Uterus (tissue), 3 donors: ENCODE measurements at regions not wholly inside any gene's neighbourhood (a gene's known extent, or its start where the extent isn't known, plus 50 kb on each side); places are given as distances from the start of the nearest gene placed in this dataset.

Source experiments
- DNase-seq, 2 donors: peaks; one replicate each; pipeline ENCODE4 v3.0.0-alpha.2; 2019 to 2020
- H3K27ac ChIP-seq, 2 donors: fragments of 200-600 bp; sonication (generic); 1 replicate in 1 of 2; 2 replicates in 1 of 2; pipeline ENCODE4 v1.5.1; 2016 to 2018
- H3K27me3 ChIP-seq, 2 donors: fragments of 200-600 bp; sonication (generic); one replicate each; pipeline ENCODE4 v1.5.1; 2018 to 2019; ENCODE audit warnings: control low read depth in 1 of 2
- H3K36me3 ChIP-seq, 2 donors: fragments of 200-600 bp; sonication (generic); one replicate each; pipeline ENCODE4 v1.5.1; 2019; ENCODE audit warnings: control low read depth in 1 of 2
- H3K4me1 ChIP-seq, 2 donors: fragments of 200-600 bp; sonication (generic); one replicate each; pipeline ENCODE4 v1.5.1; 2018 to 2019; ENCODE audit warnings: control low read depth in 1 of 2
- H3K4me3 ChIP-seq, 2 donors: fragments of 200-600 bp; sonication (generic); 1 replicate in 1 of 2; 2 replicates in 1 of 2; pipeline ENCODE4 v1.5.1; 2018 to 2019; ENCODE audit warnings: mild to moderate bottlenecking in 1 of 2
- H3K9me3 ChIP-seq, 2 donors: fragments of 200-600 bp; sonication (generic); one replicate each; pipeline ENCODE4 v1.5.1; 2019; ENCODE audit warnings: control low read depth in 1 of 2
- POLR2A ChIP-seq, 2 donors: fragments of 450-650 bp; IDR thresholded peaks; one replicate each; pipeline ENCODE4 v1.6.1; 2016; ENCODE audit warnings: antibody characterized with exemption in 2 of 2, mild to moderate bottlenecking in 1 of 2, moderate library complexity in 1 of 2
- intact Hi-C: fragments of 100-400 bp; cut with DNase I; formaldehyde crosslinking; loops from one replicate; pipeline ENCODE4 v1.15.1; 2023; ENCODE audit warnings: low total_unique reads
- TF ChIP-seq, protein P1 (sequence below), 4 experiments: fragments of 200-600 bp in 2 of 4; fragments of 450-650 bp in 2 of 4; sonication (generic) in 2 of 4; IDR thresholded peaks; one replicate each; pipeline ENCODE4 v1.5.1; 2016 to 2019; ENCODE audit warnings: antibody characterized with exemption in 4 of 4, mild to moderate bottlenecking in 2 of 4, moderate library complexity in 1 of 4
- donor health status: DM: yes; HTN: yes; CAD: no.

DNA sequence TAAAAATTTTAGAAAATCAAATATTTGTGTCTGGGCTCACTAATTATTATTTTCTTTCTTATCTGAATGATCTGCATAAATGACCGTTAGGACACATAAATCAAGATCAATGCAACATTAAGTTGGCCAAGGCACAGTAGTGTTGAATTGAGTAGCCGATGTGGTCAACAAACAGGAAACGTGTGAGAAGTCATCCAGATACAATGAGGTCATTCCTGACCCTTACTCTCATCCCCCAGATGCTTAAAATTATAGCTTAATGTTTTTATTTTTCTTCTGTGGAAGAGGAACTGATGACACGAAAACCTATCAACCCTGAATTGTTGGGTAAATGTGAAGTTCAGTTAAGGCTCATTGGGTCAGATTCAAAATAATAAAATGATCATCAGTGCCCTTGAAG is 222.9 kb downstream of the RFC3 start:
- no peaks in the 10 kb centered on the region for H3K9me3 ChIP-seq
- no peaks in the 10 kb centered on the region for H3K27me3 ChIP-seq
- no peaks in the 10 kb centered on the region for H3K4me1 ChIP-seq
- no peak overlapping the region for H3K4me3 ChIP-seq
- DNase-seq = no peak
- no peak overlapping the region for H3K27ac ChIP-seq
- intact Hi-C loops = no loop called here
- no peaks in the 10 kb centered on the region for H3K36me3 ChIP-seq
- TF ChIP-seq POLR2A (IDR thresholded peaks at IDR 0.05) = no peak
- TF ChIP-seq, protein P1, sequence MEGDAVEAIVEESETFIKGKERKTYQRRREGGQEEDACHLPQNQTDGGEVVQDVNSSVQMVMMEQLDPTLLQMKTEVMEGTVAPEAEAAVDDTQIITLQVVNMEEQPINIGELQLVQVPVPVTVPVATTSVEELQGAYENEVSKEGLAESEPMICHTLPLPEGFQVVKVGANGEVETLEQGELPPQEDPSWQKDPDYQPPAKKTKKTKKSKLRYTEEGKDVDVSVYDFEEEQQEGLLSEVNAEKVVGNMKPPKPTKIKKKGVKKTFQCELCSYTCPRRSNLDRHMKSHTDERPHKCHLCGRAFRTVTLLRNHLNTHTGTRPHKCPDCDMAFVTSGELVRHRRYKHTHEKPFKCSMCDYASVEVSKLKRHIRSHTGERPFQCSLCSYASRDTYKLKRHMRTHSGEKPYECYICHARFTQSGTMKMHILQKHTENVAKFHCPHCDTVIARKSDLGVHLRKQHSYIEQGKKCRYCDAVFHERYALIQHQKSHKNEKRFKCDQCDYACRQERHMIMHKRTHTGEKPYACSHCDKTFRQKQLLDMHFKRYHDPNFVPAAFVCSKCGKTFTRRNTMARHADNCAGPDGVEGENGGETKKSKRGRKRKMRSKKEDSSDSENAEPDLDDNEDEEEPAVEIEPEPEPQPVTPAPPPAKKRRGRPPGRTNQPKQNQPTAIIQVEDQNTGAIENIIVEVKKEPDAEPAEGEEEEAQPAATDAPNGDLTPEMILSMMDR (IDR thresholded peaks at IDR 0.05) = no peak

DNA sequence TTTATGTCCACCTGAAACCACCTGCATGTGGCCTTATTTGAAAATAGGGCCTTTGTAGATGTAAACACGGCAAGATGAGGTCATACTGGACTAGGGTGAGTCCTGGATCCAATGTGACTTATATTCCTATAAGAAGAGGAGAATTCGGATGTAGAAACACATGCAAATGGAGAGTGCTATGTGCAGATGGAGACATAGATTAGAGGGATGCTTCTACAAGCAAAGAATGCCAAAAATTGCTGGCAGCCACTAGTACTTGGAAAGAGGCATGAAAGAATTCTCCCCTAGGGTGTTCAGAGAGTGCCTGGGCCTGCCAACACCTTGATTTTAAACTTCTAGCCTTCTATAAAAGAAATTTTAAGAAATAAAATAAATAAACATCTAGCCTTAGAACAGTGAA is 226.1 kb downstream of the RFC3 start:
- no peaks in the 10 kb centered on the region for H3K27me3 ChIP-seq
- TF ChIP-seq, protein P1 (IDR thresholded peaks at IDR 0.05) = no peak
- TF ChIP-seq POLR2A (IDR thresholded peaks at IDR 0.05) = no peak
- H3K4me3 ChIP-seq = no peak overlapping the region

DNA sequence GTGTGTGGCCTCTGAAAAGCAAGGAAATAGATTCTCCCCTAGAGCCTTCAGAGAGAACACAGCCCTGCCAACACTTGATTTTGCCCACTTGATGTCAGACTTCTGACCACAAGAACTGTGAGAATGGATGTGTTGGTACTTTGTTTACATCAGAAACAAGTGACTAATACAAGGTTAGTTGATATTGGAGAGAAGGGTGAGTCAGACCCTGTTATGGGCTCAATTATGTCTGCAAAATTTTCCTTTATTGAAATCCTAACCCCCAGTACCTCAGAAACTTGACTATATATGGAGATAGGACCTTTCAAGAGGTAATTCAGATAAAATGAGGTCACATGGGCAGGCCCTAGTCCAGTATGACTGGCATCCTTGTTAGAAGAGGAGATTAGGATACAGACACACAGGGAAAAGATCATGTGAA is 226.7 kb downstream of the RFC3 start:
- no peak overlapping the region for H3K4me3 ChIP-seq
- H3K36me3 ChIP-seq = no peaks in the 10 kb centered on the region
- no peak for TF ChIP-seq POLR2A (IDR thresholded peaks at IDR 0.05)
- TF ChIP-seq, protein P1 (IDR thresholded peaks at IDR 0.05) = no peak
- no peaks in the 10 kb centered on the region for H3K9me3 ChIP-seq
- H3K27ac ChIP-seq = no peak overlapping the region
- no peak for DNase-seq
- no peaks in the 10 kb centered on the region for H3K4me1 ChIP-seq
- intact Hi-C loops = no loop called here
- no peaks in the 10 kb centered on the region for H3K27me3 ChIP-seq

More for the DNA sequence above, 226.1 kb downstream of the RFC3 start:
- H3K9me3 ChIP-seq = no peaks in the 10 kb centered on the region
- no peak for DNase-seq
- H3K27ac ChIP-seq = no peak overlapping the region
- H3K4me1 ChIP-seq = no peaks in the 10 kb centered on the region
- H3K36me3 ChIP-seq = no peaks in the 10 kb centered on the region
- intact Hi-C loops = no loop called here

DNA sequence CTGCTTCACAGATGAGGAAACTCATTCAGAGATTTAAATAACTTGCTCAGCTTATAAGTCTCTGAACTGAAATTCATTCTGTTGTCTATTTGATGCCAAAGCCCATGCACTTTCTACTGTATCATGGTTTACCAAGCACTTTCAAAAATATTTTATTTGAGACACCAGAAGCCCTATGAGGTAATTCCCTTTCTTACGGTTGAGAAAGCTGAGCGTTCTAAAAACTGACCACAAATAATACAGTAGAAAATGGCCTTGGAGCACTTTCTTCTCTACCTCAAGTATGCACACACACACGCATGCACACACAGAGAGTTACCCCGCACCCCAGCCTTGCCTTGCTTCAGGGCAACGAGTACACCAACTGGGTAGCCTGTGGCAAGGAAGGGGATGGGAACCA is 228.5 kb downstream of the RFC3 start:
- DNase-seq = no peak
- Histone ChIP-seq H3K36me3 (no peaks in the 10 kb centered on the region), H3K27me3 (no peaks in the 10 kb centered on the region), H3K4me1 (no peaks in the 10 kb centered on the region), H3K9me3 (no peaks in the 10 kb centered on the region), H3K4me3 (no peak overlapping the region), H3K27ac (no peak overlapping the region)
- intact Hi-C loops = no loop called here
- TF ChIP-seq, protein P1 (IDR thresholded peaks at IDR 0.05) = no peak
- TF ChIP-seq POLR2A (IDR thresholded peaks at IDR 0.05) = no peak

DNA sequence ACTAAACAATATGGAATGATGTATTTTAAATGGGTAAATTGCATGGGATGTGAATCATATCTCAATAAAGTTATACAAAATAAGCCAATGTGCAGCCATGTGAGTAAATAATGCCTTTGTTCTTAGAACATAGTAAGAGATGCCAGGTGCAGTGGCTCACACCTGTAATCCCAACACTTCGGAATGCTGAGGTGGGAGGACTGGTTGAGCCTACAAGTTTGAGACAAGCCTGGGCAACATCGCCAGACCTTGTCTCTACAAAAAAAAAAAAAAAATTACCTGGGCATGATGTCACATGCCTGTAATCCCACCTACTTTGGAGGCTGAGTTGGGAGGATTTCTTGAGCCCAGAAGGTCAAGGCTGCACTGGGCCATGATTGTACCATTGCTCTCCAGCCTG is 230.7 kb downstream of the RFC3 start:
- Histone ChIP-seq H3K4me1 (no peaks in the 10 kb centered on the region), H3K27ac (no peak overlapping the region), H3K4me3 (no peak overlapping the region), H3K9me3 (no peaks in the 10 kb centered on the region), H3K36me3 (no peaks in the 10 kb centered on the region), H3K27me3 (no peaks in the 10 kb centered on the region)
- no peak for TF ChIP-seq POLR2A (IDR thresholded peaks at IDR 0.05)
- TF ChIP-seq, protein P1 (IDR thresholded peaks at IDR 0.05) = no peak
- no peak for DNase-seq
- intact Hi-C loops = no loop called here
